GM18505 (cell line): ENCODE measurements at regions not wholly inside any gene's neighbourhood (a gene's known extent, or its start where the extent isn't known, plus 50 kb on each side); places are given as distances from the start of the nearest gene placed in this dataset.

ENCODE experiments used
- ATAC-seq: cut with Tn5 transposase; IDR thresholded peaks from one replicate; pipeline ENCODE4 v1.9.1; 2021; ENCODE audit not compliant: unreplicated experiment
- POLR2A ChIP-seq: IDR thresholded peaks from 4 replicates; pipeline ENCODE4 v1.6.1; 2011; ENCODE audit warnings: borderline replicate concordance; ENCODE audit not compliant: insufficient read depth, insufficient read length; ENCODE audit errors: extremely low read depth

DNA sequence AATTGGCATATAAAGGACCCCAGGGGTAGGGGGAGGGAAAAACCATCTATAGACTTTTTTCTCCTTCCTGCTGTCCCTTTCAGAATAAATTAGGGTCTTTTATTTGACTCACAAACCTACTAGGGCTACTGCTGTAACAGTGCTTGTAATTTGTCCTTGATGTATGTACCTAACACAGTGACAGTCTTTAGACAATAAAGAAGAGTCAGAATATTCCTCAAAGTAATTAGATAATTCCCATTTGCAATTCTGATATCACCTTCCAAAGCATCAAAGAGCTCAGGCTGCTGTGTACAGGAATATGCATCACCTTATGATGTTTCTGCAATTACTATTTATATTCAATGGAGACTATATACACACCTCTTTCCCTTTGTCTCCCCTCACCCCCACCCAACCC, 161.7 kb downstream of the MREG start:
- no peak for TF ChIP-seq POLR2A
- no peak for ATAC-seq

DNA sequence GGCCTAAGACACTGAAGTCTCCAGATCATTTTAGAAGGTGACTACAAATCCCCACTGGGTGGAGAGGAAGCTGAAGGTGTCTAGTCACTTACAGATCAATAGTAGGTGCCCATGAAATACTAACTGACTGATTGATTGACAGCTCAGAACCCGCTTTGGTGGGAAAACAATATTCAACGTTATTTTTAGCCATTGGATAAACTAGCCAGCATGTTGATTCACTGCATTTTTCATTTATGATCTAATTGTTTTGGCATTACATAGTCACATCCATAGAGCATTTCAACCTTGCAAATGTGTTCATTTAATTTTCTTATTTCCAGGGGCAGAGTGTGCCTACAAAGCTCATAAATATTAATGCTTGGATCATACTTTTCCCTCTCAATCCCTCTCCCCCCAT, 162.3 kb downstream of the MREG start:
- no peak for TF ChIP-seq POLR2A
- ATAC-seq, result no peak

DNA sequence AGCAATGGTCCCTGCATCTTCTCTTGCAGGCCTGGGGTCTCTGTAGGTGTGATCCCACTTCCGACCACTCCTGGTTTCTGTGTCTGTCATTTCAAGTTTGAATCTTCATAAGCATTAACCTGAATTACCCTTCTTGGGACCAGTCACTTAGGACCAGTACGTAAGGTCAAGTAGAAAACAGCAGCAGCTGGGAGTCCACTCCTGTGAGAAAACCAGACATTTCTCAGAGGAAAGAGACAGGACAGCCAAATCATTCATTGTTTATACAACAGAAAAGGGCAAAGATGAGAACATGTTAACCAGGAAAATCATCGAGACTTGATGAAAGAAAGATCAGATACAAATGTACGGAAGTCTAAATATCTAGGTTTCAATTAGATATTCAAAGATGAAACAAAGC, 163.0 kb downstream of the MREG start:
- no peak for TF ChIP-seq POLR2A

DNA sequence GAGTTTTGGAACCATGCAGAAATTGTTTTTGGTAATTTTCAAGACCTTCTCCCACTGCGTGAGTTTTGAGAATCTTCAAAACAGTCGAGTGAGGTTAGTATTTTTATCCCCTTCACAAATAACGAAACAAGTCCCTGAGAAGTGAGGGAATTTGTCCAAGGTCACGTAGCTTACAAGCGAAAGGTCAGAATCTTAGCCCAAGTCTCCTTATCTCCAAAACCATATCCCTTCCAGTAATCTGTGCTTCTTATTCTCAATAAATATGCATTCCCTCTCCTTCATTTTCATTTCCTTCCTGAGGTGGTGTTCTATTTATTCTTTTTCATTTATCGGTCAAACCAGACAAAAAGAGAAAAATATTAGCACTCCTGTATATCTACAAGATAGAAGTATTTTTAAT, 163.6 kb downstream of the MREG start:
- no peak for ATAC-seq
- TF ChIP-seq POLR2A, result no peak

More for the DNA sequence above, 163.0 kb downstream of the MREG start:
- ATAC-seq, result no peak

DNA sequence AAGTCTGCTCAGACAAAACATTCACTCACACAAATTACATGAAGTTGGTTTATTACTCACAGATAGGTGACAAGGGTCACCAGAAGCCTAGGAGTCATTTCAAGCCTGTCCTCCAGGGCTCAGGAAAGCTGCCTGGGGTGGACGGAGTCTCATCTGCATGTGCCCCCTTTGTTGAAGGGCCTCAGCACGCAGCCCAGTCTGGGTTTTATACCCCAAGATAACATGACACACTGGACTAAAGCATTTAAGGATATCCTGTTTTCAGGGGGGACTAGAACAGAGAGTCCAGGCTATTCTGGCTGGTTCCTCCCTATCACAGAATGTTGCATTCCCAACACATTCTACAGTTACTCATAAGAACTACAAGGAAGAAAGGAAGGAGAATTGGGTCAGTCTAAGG, 164.7 kb downstream of the MREG start:
- no peak for TF ChIP-seq POLR2A
- ATAC-seq, result no peak

DNA sequence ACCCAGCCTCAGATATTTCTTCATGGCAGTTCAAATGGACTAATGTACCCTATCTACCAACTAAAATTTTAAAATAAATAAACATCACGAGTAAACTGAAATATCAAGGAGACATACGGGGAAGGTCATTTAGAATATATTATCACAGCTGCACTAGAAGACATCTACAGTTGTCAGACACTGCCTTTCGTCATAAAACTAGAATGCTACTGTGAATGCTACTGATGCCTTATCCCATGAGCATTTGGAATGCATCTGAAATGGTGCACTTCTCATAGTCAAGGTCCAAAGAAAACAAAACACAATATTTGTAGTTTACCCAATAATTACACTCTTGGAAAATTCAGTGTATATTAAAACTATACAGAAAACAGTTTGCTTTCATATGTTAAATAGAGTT, 165.2 kb downstream of the MREG start:
- no peak for TF ChIP-seq POLR2A
- ATAC-seq, result no peak

DNA sequence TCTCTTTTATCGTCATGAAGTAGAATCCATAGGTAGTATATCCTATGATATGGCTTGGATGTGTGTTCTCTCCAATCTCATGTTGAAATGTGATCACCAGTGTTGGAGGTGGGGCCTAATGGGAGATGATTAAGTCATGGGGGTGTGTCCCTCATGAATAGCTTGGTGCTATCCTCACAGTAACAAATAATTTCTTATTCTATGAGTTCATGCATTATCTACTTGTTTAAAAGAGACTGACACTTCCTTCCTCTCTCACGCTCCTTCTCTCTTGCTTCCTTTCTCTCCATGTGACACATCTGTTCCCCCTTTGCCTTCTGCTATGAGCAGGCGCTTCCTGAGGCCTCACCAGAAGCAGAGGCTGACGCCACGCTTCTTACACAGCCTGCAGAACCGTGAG, 165.6 kb downstream of the MREG start:
- no peak for TF ChIP-seq POLR2A
- ATAC-seq, result no peak

DNA sequence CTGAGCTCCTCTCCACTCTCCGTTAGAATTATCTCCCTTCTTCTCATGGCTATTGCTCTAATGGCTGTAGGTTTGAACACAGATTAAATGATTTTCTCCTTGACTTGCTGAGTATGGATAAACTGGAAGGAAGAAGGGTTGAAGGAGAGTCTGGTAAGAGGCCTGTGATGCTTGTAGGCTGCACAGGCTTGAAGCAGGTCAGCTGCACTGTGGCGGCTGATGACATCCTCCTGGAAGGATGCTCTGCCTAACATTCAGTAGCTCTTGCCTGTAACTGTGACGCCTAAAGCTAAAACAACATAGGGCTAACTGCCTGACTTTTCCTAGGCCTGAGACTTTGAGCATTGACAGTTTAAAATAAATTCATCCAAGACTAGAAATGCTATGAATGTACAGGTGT, 166.3 kb downstream of the MREG start:
- TF ChIP-seq POLR2A, result no peak
- ATAC-seq, result no peak

DNA sequence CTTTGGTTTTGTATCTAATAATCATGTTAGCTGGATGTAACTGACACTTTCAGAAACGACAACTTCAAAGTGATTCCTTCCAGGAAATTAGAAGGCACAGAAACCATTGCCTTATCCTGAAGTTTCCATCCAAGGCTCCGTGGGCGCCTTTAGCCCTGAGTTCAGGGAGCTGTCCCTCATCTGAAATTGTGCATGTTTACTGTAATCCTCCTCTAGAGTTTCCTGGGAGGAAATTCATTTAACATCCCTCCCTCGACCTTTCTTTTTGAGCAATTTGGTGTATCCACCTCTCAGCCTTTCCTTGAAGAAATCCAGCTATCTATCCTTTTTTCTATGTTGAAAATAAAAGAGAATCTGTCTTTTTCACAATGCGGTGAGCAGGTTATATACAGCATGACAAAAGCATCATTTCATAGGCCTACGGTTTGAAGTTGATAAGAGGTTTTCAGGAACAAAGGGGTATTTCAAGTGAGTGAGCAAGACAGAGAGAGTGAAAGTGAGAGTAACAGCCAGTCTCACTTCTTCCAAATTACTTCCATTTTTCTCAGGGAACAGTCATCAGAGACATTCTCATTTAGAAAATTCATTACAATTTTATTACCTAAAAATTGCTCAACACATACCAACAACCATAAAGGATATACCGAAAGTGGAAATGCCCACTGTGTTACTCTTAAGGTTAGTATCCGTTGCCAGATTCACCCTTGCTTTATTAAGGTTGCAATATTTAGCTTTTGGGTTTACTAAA, 167.3 kb downstream of the MREG start:
- TF ChIP-seq POLR2A, result no peak
- ATAC-seq, result peak; percentile 76

DNA sequence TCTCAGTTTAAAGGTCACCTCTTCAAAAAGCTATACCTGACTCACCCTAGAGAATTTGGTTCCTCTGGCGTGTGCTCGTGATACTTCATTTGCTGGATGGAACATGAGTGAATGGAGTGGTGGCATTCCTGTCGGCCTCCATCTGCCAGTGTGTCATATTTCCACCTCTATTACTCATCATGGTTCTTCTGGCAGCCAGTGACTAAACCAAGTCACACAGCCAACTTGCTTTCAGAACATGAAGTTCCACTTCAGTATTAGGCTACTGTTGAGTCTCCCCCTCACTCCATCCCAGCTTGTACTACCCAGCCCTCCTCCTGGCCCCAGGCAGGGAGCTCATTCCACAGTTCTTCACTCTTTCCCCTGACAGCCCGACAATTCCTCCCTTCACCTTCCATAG, 169.8 kb downstream of the MREG start:
- ATAC-seq, result no peak
- no peak for TF ChIP-seq POLR2A

DNA sequence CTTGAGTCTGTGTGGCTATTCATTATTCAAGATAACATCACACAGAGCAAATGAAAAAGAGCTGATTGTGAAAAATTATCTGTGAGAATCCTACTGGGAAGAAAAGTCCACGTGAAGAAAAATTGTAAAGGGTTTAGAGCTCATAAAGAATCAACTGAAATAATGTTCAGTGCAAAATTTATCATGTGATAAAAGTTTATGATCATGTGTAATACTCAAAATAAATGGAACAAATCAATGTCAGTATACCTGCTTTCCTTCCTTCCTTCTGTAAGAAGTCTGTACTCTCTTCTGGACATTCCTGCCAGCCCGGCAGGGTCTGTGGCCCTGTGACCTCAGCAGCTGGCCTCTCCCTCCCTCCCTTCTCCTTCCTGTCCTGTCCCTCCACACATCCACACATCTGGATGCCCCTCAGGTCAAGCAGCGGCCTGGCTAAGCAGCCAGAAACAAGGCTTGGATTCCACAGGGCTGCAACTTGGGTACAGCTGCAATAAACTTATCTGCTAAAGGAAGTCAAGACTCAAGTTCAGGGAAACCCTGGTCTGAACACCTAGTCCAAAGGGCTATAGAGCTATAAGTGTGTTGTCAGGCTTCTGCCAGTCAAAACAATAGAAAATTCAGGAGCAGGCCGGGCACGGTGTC, 172.1 kb downstream of the MREG start:
- no peak for TF ChIP-seq POLR2A
- ATAC-seq, result no peak

DNA sequence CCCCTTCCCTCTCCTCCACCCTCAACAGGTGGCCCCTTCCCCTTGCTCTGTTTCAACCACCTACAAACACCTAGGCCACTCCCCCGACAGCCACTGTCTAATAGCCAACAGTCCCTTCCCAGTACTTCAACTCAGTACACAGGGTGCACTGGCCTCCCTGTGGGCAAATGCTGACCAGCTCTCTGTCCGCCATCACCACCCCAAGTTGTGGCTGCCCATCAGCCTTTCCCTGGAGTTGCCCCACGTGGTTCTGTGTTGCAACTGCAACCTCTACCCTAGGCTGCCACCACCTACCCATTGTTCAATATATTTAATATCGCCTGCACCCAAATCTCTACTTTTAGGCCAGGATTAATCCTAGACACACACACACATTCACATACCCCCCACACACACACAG, 173.5 kb downstream of the MREG start:
- no peak for ATAC-seq
- no peak for TF ChIP-seq POLR2A

DNA sequence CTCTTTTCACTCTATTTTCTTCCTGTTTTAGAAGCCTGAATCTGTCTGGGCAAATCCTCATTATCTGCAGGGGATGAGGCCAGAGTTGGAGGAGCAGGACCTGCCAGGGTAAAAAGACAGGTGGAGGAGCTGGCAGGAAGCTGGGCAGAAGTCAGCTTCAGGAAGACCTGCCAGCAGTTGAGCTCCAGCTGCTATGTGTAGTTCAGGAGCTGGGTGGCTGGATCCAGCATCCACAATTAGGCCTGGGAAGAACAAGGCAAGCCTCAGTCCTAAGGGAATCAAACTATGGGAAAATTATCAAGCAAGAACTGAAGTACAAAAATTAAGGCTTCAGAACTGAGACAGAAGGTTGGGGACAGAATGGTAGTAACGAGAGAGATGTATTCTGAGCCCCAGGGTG, 174.0 kb downstream of the MREG start:
- no peak for ATAC-seq
- no peak for TF ChIP-seq POLR2A

DNA sequence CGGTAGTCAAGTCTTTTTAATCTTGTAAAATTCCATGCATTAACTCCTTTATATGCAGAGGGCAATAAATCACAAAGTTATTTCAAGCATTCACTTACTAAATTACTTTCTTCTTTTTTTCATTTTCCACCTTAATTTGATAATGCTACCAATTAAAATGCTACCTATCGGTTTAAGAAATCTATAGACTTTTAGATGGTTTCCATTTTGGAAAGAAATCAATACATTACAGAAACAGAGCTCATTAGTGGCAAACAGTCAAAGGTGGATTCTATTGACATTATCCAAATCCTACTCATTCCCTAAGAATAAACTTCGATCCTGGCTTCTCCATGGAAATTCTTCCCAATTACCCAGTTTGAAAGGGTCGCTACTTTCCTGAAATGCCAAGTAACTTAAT, 176.5 kb downstream of the MREG start:
- no peak for ATAC-seq
- TF ChIP-seq POLR2A, result no peak
